Loucy (cell line): ENCODE measurements at regions not wholly inside any gene's neighbourhood (a gene's known extent, or its start where the extent isn't known, plus 50 kb on each side); places are given as distances from the start of the nearest gene placed in this dataset.

Experiments used
- H2AFZ ChIP-seq: fragments of 200-600 bp; sonication (generic); 2 replicates; pipeline ENCODE4 v1.6.0; 2016; ENCODE audit warnings: antibody characterized with exemption, mild to moderate bottlenecking, low read length, moderate library complexity
- H3F3A ChIP-seq: fragments of 200-600 bp; 2 replicates; pipeline ENCODE4 v1.6.0; 2016; ENCODE audit warnings: antibody characterized with exemption, low read depth, mild to moderate bottlenecking
- H3K27me3 ChIP-seq: fragments of 200-600 bp; sonication (generic); 2 replicates; pipeline ENCODE4 v1.6.1; 2014; ENCODE audit warnings: low read length, mild to moderate bottlenecking; ENCODE audit not compliant: insufficient read depth, poor library complexity, severe bottlenecking
- H3K36me3 ChIP-seq: fragments of 200-600 bp; sonication (generic); 2 replicates; pipeline ENCODE4 v1.6.1; 2016; ENCODE audit warnings: low read length; ENCODE audit not compliant: insufficient read depth
- H3K4me1 ChIP-seq: fragments of 200-600 bp; sonication (generic); 2 replicates; pipeline ENCODE4 v1.5.1; 2014; ENCODE audit warnings: low read length, mild to moderate bottlenecking; ENCODE audit not compliant: insufficient read depth, poor library complexity, severe bottlenecking
- H3K4me2 ChIP-seq: fragments of 200-600 bp; sonication (generic); 2 replicates; pipeline ENCODE4 v1.6.0; 2014; ENCODE audit warnings: antibody characterized with exemption, low read length, low read depth, mild to moderate bottlenecking; ENCODE audit not compliant: poor library complexity, severe bottlenecking
- H3K4me3 ChIP-seq: fragments of 200-600 bp; sonication (generic); 2 replicates; pipeline ENCODE4 v1.5.1; 2014; ENCODE audit warnings: low read length, mild to moderate bottlenecking, mixed read lengths; ENCODE audit not compliant: poor library complexity, severe bottlenecking
- H3K79me2 ChIP-seq: fragments of 200-600 bp; sonication (generic); 2 replicates; pipeline ENCODE4 v1.6.1; 2014; ENCODE audit warnings: low read length; ENCODE audit not compliant: insufficient read depth
- H3K9ac ChIP-seq: fragments of 200-600 bp; sonication (generic); 2 replicates; pipeline ENCODE4 v1.6.0; 2014; ENCODE audit warnings: mild to moderate bottlenecking, low read depth, low read length, moderate library complexity; ENCODE audit not compliant: poor library complexity, severe bottlenecking
- H3K9me2 ChIP-seq: fragments of 200-600 bp; sonication (generic); replicated peaks from 2 replicates; pipeline ENCODE4 v1.6.1; 2016; ENCODE audit warnings: low read depth, low read length, mixed read lengths
- H3K9me3 ChIP-seq: fragments of 200-600 bp; sonication (generic); 2 replicates; pipeline ENCODE4 v1.6.1; 2014; ENCODE audit warnings: mild to moderate bottlenecking, antibody characterized with exemption, low read length, low read depth; ENCODE audit not compliant: insufficient read depth
- H4K20me1 ChIP-seq: fragments of 200-600 bp; sonication (generic); 2 replicates; pipeline ENCODE4 v1.6.0; 2014; ENCODE audit warnings: antibody characterized with exemption, low read length, mild to moderate bottlenecking; ENCODE audit not compliant: insufficient read depth, poor library complexity, severe bottlenecking
- CTCF ChIP-seq: fragments of 200-600 bp; sonication (generic); conservative IDR thresholded peaks from 2 replicates; pipeline ENCODE4 v1.5.1; 2014; ENCODE audit warnings: mild to moderate bottlenecking, antibody characterized with exemption, low read length
- EZH2phosphoT487 ChIP-seq: fragments of 200-600 bp; IDR thresholded peaks from 2 replicates; pipeline ENCODE4 v1.6.1; 2018; ENCODE audit warnings: antibody characterized with exemption, mild to moderate bottlenecking, moderate library complexity, borderline replicate concordance

GRCh38 chr3:29215948-29216347, 64.9 kb upstream of the RBMS3 start:
- Histone ChIP-seq H3K4me2 (no peak overlapping the region), H3K4me3 (no peak overlapping the region), H3F3A (no peaks in the 10 kb centered on the region), H3K27me3 (no peaks in the 10 kb centered on the region), H3K9me3 (no peaks in the 10 kb centered on the region), H3K4me1 (no peaks in the 10 kb centered on the region), H3K36me3 (no peaks in the 10 kb centered on the region), H3K9me2 (no peaks in the 10 kb centered on the region), H2AFZ (no peak overlapping the region), H4K20me1 (no peaks in the 10 kb centered on the region), H3K9ac (no peak overlapping the region), H3K79me2 (no peaks in the 10 kb centered on the region)
- no peak for TF ChIP-seq EZH2phosphoT487
- TF ChIP-seq CTCF, result no peak

- Histone ChIP-seq H2AFZ (no peak overlapping the region), H3K9ac (no peak overlapping the region)
Measured at GRCh38 chr3:29226706-29227105, 54.2 kb upstream of the RBMS3 start.

GRCh38 chr3:29227307-29227706, 53.6 kb upstream of the RBMS3 start:
- Histone ChIP-seq H3K4me3 (no peak overlapping the region), H3K36me3 (no peaks in the 10 kb centered on the region), H3F3A (no peaks in the 10 kb centered on the region), H3K4me1 (no peaks in the 10 kb centered on the region), H3K27me3 (no peaks in the 10 kb centered on the region), H2AFZ (no peak overlapping the region), H3K9ac (no peak overlapping the region), H3K79me2 (no peaks in the 10 kb centered on the region), H3K9me2 (no peaks in the 10 kb centered on the region), H3K4me2 (no peak overlapping the region), H3K9me3 (no peaks in the 10 kb centered on the region), H4K20me1 (no peaks in the 10 kb centered on the region)
- TF ChIP-seq CTCF, result no peak
- no peak for TF ChIP-seq EZH2phosphoT487

More at GRCh38 chr3:29226706-29227105, 54.2 kb upstream of the RBMS3 start:
- Histone ChIP-seq H3K36me3 (no peaks in the 10 kb centered on the region), H3K27me3 (no peaks in the 10 kb centered on the region), H3K9me2 (no peaks in the 10 kb centered on the region), H3K4me2 (no peak overlapping the region), H3K79me2 (no peaks in the 10 kb centered on the region), H4K20me1 (no peaks in the 10 kb centered on the region), H3F3A (no peaks in the 10 kb centered on the region), H3K9me3 (no peaks in the 10 kb centered on the region), H3K4me3 (no peak overlapping the region), H3K4me1 (no peaks in the 10 kb centered on the region)
- TF ChIP-seq EZH2phosphoT487, result no peak
- TF ChIP-seq CTCF, result no peak
